ENCODE measurements at regions not wholly inside any gene's neighbourhood (a gene's known extent, or its start where the extent isn't known, plus 50 kb on each side); places are given as distances from the start of the nearest gene placed in this dataset.

DNA sequence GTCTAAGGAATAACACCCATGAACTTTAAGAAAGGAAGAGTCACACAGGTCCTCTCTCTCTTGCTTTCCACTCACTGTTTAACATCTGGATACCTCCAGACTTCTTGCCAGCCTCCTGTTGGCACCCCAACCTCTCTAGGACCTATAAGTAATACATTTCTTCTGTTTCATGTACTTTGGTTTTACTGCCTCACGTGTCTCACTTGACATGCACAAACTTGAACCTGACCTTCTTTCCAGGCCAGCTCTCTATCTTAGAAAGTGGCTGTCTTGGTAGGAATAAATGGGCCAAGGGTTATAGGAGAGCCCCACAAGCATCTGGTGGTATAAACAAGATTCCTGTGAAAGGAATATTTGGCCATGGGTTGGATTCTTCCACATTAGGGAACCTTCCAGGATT, 614.8 kb upstream of the AGA start:
- whole genome bisulfite sequencing, 4 donors, result 69 to 81% (median 72%) methylated on average over 1 of the region's 1 CpG
- intact Hi-C loops (cut with DNase I), result no loop called here

DNA sequence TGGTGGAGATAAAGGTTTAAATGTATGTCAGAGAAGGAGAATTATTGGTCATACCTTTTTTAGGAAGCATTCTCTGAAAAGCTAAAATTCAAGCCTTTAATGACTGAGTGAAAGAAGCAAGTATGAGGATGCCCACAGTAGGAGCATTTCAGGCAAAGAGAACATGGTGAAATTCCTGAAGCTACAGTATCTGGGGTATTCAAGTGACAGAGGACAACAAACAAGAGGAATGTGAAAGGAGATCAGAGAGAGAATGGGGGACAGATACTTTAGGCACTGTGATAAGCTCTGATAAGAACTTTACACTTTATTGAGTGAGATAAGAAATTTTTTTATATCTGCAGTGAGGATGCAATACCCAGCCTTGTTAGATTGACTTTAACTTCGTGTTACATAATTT, 621.3 kb upstream of the AGA start:
- intact Hi-C loops (cut with DNase I), result no loop called here
- no peaks in the 10 kb centered on the region for H3K4me1 ChIP-seq
- no peak overlapping the region for H3K27ac ChIP-seq
- H3K36me3 ChIP-seq, result no peaks in the 10 kb centered on the region
- H3K4me3 ChIP-seq, result no peak overlapping the region
- DNase-seq (no peak), ATAC-seq (no peak)
- peaks cover 0 to 3% (median 0%) of the 10 kb centered on the region in 12 donors for H3K9me3 ChIP-seq
- no peaks in the 10 kb centered on the region for H3K27me3 ChIP-seq
- TF ChIP-seq POLR2A (IDR thresholded peaks at IDR 0.05) (no peak), CTCF (IDR thresholded peaks at IDR 0.05) (no peak)
- WGBS, 4 donors, result 5 to 11% (median 7%) methylated on average over 1 of the region's 1 CpG

More for the DNA sequence above, 614.8 kb upstream of the AGA start:
- ATAC-seq (no peak), DNase-seq (no peak)
- Histone ChIP-seq H3K4me1 (no peaks in the 10 kb centered on the region), H3K9me3 (peaks cover 0 to 14% (median 0%) of the 10 kb centered on the region in 12 donors), H3K27me3 (no peaks in the 10 kb centered on the region), H3K4me3 (no peak overlapping the region), H3K27ac (no peak overlapping the region), H3K36me3 (no peaks in the 10 kb centered on the region)
- TF ChIP-seq POLR2A (IDR thresholded peaks at IDR 0.05), result no peak
- TF ChIP-seq CTCF (IDR thresholded peaks at IDR 0.05), result no peak

DNA sequence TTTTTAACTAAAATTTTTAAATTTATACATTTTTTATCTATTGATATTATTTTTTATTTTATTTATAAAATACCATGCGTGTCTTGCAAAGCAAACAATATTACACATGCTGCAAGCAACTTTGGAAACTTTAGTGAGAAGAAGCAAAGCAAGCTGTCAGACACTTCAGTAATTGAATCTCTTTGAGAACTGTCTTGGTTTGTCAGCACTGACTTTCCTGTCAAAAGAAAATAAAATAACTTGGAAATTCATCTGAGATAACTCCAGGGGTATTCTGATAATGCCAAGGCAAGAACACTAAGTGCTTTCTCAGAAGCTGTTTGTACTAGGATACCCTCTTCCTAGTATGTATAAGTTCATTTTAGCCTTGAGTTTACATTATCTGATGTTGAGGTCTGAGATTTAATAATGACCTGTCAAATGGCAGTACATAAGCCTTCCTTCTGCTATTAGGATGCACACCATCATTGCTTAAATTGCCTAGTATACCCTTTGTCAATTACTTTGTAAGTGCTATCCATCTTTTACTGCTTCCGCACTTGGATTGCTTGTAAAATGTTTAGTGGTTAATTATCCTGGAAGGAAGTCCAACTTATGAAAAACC, 624.2 kb upstream of the AGA start:
- Histone ChIP-seq H3K4me3 (no peak overlapping the region), H3K9me3 (peaks cover 0 to 3% (median 0%) of the 10 kb centered on the region in 12 donors), H3K36me3 (no peaks in the 10 kb centered on the region), H3K27me3 (no peaks in the 10 kb centered on the region), H3K4me1 (no peaks in the 10 kb centered on the region), H3K27ac (no peak overlapping the region)
- no peak for DNase-seq
- intact Hi-C loops (cut with DNase I), result no loop called here
- no peak for TF ChIP-seq CTCF (IDR thresholded peaks at IDR 0.05)
- TF ChIP-seq POLR2A (IDR thresholded peaks at IDR 0.05), result no peak
- WGBS, 4 donors, result 87 to 93% (median 90%) methylated on average over 2 of the region's 2 CpGs
- ATAC-seq, result no peak

DNA sequence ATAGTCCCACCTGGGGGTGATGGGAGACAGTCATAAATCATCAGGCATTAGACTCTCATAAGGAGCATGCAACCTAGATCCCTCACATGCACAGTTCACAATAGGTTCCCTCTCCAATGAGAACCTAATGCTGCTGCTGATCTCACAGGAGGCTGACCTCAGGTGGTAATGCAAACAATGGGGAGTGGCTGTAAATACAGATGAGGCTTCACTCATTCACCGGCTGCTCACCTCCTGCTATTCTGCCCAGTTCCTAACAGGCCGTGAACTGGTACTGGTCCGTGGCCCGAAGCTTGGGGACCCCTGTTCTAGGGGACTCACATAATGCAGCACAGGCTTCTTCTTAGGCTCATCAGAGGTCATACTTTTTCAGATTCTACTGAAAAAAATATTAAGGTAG, 625.9 kb upstream of the AGA start:
- Histone ChIP-seq H3K4me3 (no peak overlapping the region), H3K27me3 (no peaks in the 10 kb centered on the region), H3K4me1 (no peaks in the 10 kb centered on the region), H3K9me3 (peaks cover 0 to 3% (median 0%) of the 10 kb centered on the region in 12 donors), H3K36me3 (no peaks in the 10 kb centered on the region), H3K27ac (no peak overlapping the region)
- intact Hi-C loops (cut with DNase I), result no loop called here
- TF ChIP-seq CTCF (IDR thresholded peaks at IDR 0.05), result no peak
- TF ChIP-seq POLR2A (IDR thresholded peaks at IDR 0.05), result no peak
- WGBS, 4 donors, result 84 to 89% (median 86%) methylated on average over 4 of the region's 4 CpGs
- ATAC-seq, result no peak
- DNase-seq, result no peak

Measured in heart left ventricle (tissue), 16 donors.